K562 (cell line): ENCODE measurements at regions not wholly inside any gene's neighbourhood (a gene's known extent, or its start where the extent isn't known, plus 50 kb on each side); places are given as distances from the start of the nearest gene placed in this dataset.

ENCODE experiments used
- ATAC-seq: fragments of 200-7000 bp; cut with Tn5 transposase; 3 replicates; pipeline ENCODE4 v1.9.1; 2020; ENCODE audit warnings: moderate library complexity
- BruUV-seq: library from RNA; stranded (reverse); fragments of 400-500 nt; replicated peaks from 2 replicates; lab custom pipeline; 2021; lab: Mats Ljungman, UMichigan
- CTCF ChIA-PET: fragments of 300-600 bp; formaldehyde crosslinking; extraction: SDS; loops from one replicate; lab custom pipeline; 2021; ENCODE audit warnings: low intra/inter-chr PET ratio; lab: Yijun Ruan, JAX
- POLR2A ChIA-PET: fragments of 300-600, 350-650 bp; sonication (Branson Sonifier 250); formaldehyde crosslinking; extraction: SDS; loops from one replicate; lab custom pipeline; 2021; ENCODE audit warnings: antibody characterized with exemption, inconsistent platforms; lab: Yijun Ruan, JAX
- DNase-seq, 4 experiments: peaks; one replicate each; pipeline versions ENCODE4 v3.0.0 to v3.0.0-alpha.2; 2011 to 2018; ENCODE audit warnings: low spot score in 3 of 4, mixed read lengths in 3 of 4; ENCODE audit errors: extremely low read depth in 1 of 4
- FAIRE-seq: peaks from 2 replicates; lab custom pipeline; 2011; peaks lifted over from hg19 to GRCh38; lab: Jason Lieb, UNC
- H2AFZ ChIP-seq: 2 replicates; pipeline ENCODE4 v1.6.0; 2011; ENCODE audit warnings: low read depth, low read length, control low read depth, inconsistent platforms
- H3K27ac ChIP-seq: fragments of 200-600 bp; 3 replicates; pipeline ENCODE4 v1.8.0; 2011; ENCODE audit warnings: low read depth, mild to moderate bottlenecking, control low read depth, inconsistent platforms, low read length, moderate library complexity, mixed read lengths; ENCODE audit errors: extremely low read depth
- H3K27me3 ChIP-seq, 2 experiments: fragments of 300-600 bp in 1 of 2; 2 replicates in 1 of 2; 3 replicates in 1 of 2; pipeline versions ENCODE4 v1.6.0 to v1.8.0; 2011; ENCODE audit warnings: inconsistent platforms in 2 of 2, low read length in 2 of 2, mild to moderate bottlenecking in 1 of 2, mixed read lengths in 1 of 2, moderate library complexity in 1 of 2; ENCODE audit not compliant: control insufficient read depth in 2 of 2, insufficient read depth in 2 of 2
- H3K36me3 ChIP-seq: fragments of 300-600 bp; 3 replicates; pipeline ENCODE4 v1.8.0; 2011; ENCODE audit warnings: mild to moderate bottlenecking, low read length, inconsistent platforms; ENCODE audit not compliant: control insufficient read depth, insufficient read depth
- H3K4me1 ChIP-seq, 2 experiments: fragments of 200-600 bp in 1 of 2; replicated peaks in 1 of 2; 2 replicates in 1 of 2; 3 replicates in 1 of 2; pipeline versions ENCODE4 v1.5.1 to v1.8.0; 2011; ENCODE audit warnings: inconsistent platforms in 2 of 2, low read length in 2 of 2, mild to moderate bottlenecking in 1 of 2, mixed read lengths in 1 of 2, moderate library complexity in 1 of 2; ENCODE audit not compliant: control insufficient read depth in 2 of 2, insufficient read depth in 2 of 2
- H3K4me2 ChIP-seq: 2 replicates; pipeline ENCODE4 v1.6.1; 2011; ENCODE audit warnings: low read length, control low read depth, inconsistent platforms, mixed read lengths; ENCODE audit not compliant: insufficient read depth
- H3K4me3 ChIP-seq: fragments of 200-600 bp; sonication (generic), shearing (Covaris generic); 2 replicates; pipeline ENCODE4 v1.5.1; 2016; ENCODE audit warnings: control low read depth, inconsistent platforms
- H3K79me2 ChIP-seq: fragments of 200-600 bp; 3 replicates; pipeline ENCODE4 v1.8.0; 2011; ENCODE audit warnings: low read length, inconsistent platforms; ENCODE audit not compliant: control insufficient read depth, insufficient read depth
- H3K9ac ChIP-seq, 2 experiments: 2 replicates each; pipeline versions ENCODE4 v1.6.0 to v1.6.1; 2011; ENCODE audit warnings: low read depth in 2 of 2, low read length in 2 of 2, control low read depth in 1 of 2, inconsistent platforms in 1 of 2, mild to moderate bottlenecking in 1 of 2, mixed read lengths in 1 of 2; ENCODE audit not compliant: insufficient read depth in 1 of 2
- H3K9me1 ChIP-seq: one replicate; pipeline ENCODE4 v1.6.0; 2011; ENCODE audit warnings: inconsistent platforms, mild to moderate bottlenecking, low read length, moderate library complexity; ENCODE audit not compliant: control insufficient read depth, insufficient read depth
- H3K9me3 ChIP-seq: replicated peaks from 2 replicates; pipeline ENCODE4 v1.5.1; 2011; ENCODE audit warnings: low read depth, low read length, inconsistent platforms; ENCODE audit not compliant: control insufficient read depth, insufficient read depth
- H4K20me1 ChIP-seq: replicated peaks from 2 replicates; pipeline ENCODE4 v1.6.1; 2011; ENCODE audit warnings: low read length, inconsistent platforms, mixed read lengths; ENCODE audit not compliant: control insufficient read depth, insufficient read depth
- ETV1 ChIP-seq: fragments of 450-650 bp; conservative IDR thresholded peaks from 2 replicates; pipeline ENCODE4 v1.6.1; 2016; ENCODE audit warnings: missing genetic modification characterization, control low read depth, low read depth, missing compliant biosample characterization
- FOXK1 ChIP-seq: sonication (generic); formaldehyde crosslinking; IDR thresholded peaks from 2 replicates; pipeline ENCODE4 v1.8.0; 2022; ENCODE audit warnings: missing genetic modification reagents, mild to moderate bottlenecking, borderline replicate concordance
- JUNB ChIP-seq: fragments of 450-650 bp; formaldehyde crosslinking; conservative IDR thresholded peaks from 2 replicates; pipeline ENCODE4 v1.4.0; 2020; ENCODE audit warnings: mild to moderate bottlenecking
- MIER1 ChIP-seq: fragments of 450-650 bp; IDR thresholded peaks from 2 replicates; pipeline ENCODE4 v1.6.1; 2016; ENCODE audit warnings: antibody characterized with exemption, mild to moderate bottlenecking, low read depth
- MTA1 ChIP-seq: fragments of 450-650 bp; IDR thresholded peaks from 2 replicates; pipeline ENCODE4 v1.6.1; 2017; ENCODE audit warnings: borderline replicate concordance
- NR3C1 ChIP-seq: sonication (generic); formaldehyde crosslinking; IDR thresholded peaks from 2 replicates; pipeline ENCODE4 v1.8.1; 2022; ENCODE audit warnings: missing genetic modification reagents
- POLR2A ChIP-seq: fragments of 450-650 bp; conservative IDR thresholded peaks from 2 replicates; pipeline ENCODE4 v1.6.1; 2016
- POLR2G ChIP-seq: fragments of 200-400 bp; formaldehyde crosslinking; IDR thresholded peaks from 2 replicates; pipeline ENCODE4 v1.6.1; 2017; ENCODE audit warnings: low read depth, mild to moderate bottlenecking, antibody characterized with exemption, low read length, moderate library complexity
- PREB ChIP-seq: sonication (generic); formaldehyde crosslinking; IDR thresholded peaks from 2 replicates; pipeline ENCODE4 v1.8.1; 2023; ENCODE audit warnings: mild to moderate bottlenecking, missing genetic modification reagents
- PRPF4 ChIP-seq: fragments of 200-400 bp; formaldehyde crosslinking; IDR thresholded peaks from one replicate; pipeline ENCODE4 v1.6.1; 2017; ENCODE audit warnings: low read length, low read depth, mild to moderate bottlenecking; ENCODE audit not compliant: insufficient read depth, poor library complexity, severe bottlenecking
- SMAD4 ChIP-seq: fragments of 250-450 bp; sonication (Bioruptor Pico); conservative IDR thresholded peaks from 2 replicates; pipeline ENCODE4 v1.8.0; 2021; ENCODE audit warnings: inconsistent platforms, mild to moderate bottlenecking, moderate library complexity
- ZNF143 ChIP-seq: sonication (generic); formaldehyde crosslinking; IDR thresholded peaks from 2 replicates; pipeline ENCODE4 v1.9.0; 2022; ENCODE audit warnings: mild to moderate bottlenecking, missing genetic modification reagents
- WGBS: fragments of 100-300 bp; shearing (Covaris generic); methylation state at CpG from one replicate; pipeline ENCODE4 v1.1.6; 2016; ENCODE audit warnings: low coverage, mixed read lengths; ENCODE audit not compliant: insufficient coverage; ENCODE audit errors: missing lambda C conversion rate; 5-methylcytosine and 5-hydroxymethylcytosine counted together
- in situ Hi-C: fragments of 300-500 bp; cut with MboI; formaldehyde crosslinking; loops from 4 replicates; pipeline ENCODE4 v1.15.0; 2018; ENCODE audit warnings: inconsistent platforms, mixed read lengths
- intact Hi-C: fragments of 100-400 bp; cut with micrococcal nuclease; formaldehyde crosslinking; loops from 2 replicates; pipeline ENCODE4 v1.14.2; 2022
- TF ChIP-seq, protein P1 (sequence below): sonication (generic); formaldehyde crosslinking; IDR thresholded peaks from 2 replicates; pipeline ENCODE4 v1.8.0; 2022; ENCODE audit warnings: missing genetic modification reagents, mild to moderate bottlenecking, borderline replicate concordance
- TF ChIP-seq, protein P2 (sequence below): sonication (generic); formaldehyde crosslinking; IDR thresholded peaks from 2 replicates; pipeline ENCODE4 v1.8.0; 2022; ENCODE audit warnings: missing genetic modification reagents, mild to moderate bottlenecking, borderline replicate concordance

- no peak for ATAC-seq
- CTCF ChIA-PET, result no interaction called here
- WGBS, result 0% methylated on average over 1 of the region's 1 CpG
- Histone ChIP-seq H4K20me1 (no peaks in the 10 kb centered on the region), H2AFZ (no peak overlapping the region), H3K4me1 (no peaks in the 10 kb centered on the region), H3K9me1 (no peaks in the 10 kb centered on the region), H3K9me3 (no peaks in the 10 kb centered on the region), H3K79me2 (no peaks in the 10 kb centered on the region), H3K27me3 (no peaks in the 10 kb centered on the region), H3K4me2 (no peak overlapping the region), H3K4me3 (no peak overlapping the region), H3K9ac (no peak overlapping the region), H3K27ac (no peak overlapping the region), H3K36me3 (no peaks in the 10 kb centered on the region)
- intact Hi-C loops (no loop called here), in situ Hi-C loops (no loop called here)
- POLR2A ChIA-PET, result no interaction called here
- no peak for FAIRE-seq
- TF ChIP-seq NR3C1 (no peak), POLR2A (no peak), POLR2G (no peak), JUNB (no peak)
- no TSS peak for BruUV-seq
- no peak for DNase-seq
Measured at GRCh38 chr6:113315165-113315564, 542.0 kb upstream of the MARCKS start.

GRCh38 chr6:113315879-113316278 lies 541.3 kb upstream of the MARCKS start:
- DNase-seq, result no peak
- H3K4me2 ChIP-seq, result no peak overlapping the region
- H3K4me3 ChIP-seq, result no peak overlapping the region
- no peak overlapping the region for H2AFZ ChIP-seq
- no peaks in the 10 kb centered on the region for H3K4me1 ChIP-seq
- CTCF ChIA-PET, result no interaction called here
- intact Hi-C loops, result no loop called here
- no peaks in the 10 kb centered on the region for H3K9me3 ChIP-seq
- H3K36me3 ChIP-seq, result no peaks in the 10 kb centered on the region
- no peak overlapping the region for H3K9ac ChIP-seq
- POLR2A ChIA-PET, result no interaction called here
- H3K9me1 ChIP-seq, result no peaks in the 10 kb centered on the region
- H3K79me2 ChIP-seq, result no peaks in the 10 kb centered on the region
- FAIRE-seq, result no peak
- H4K20me1 ChIP-seq, result no peaks in the 10 kb centered on the region
- BruUV-seq, result no TSS peak
- H3K27ac ChIP-seq, result no peak overlapping the region
- ATAC-seq, result no peak
- in situ Hi-C loops, result no loop called here
- H3K27me3 ChIP-seq, result no peaks in the 10 kb centered on the region
- WGBS, result 0% methylated on average over 4 of the region's 4 CpGs
- TF ChIP-seq PREB (CRISPR knock-in tag), result no peak
- TF ChIP-seq SMAD4 (CRISPR knock-in tag), result no peak
- TF ChIP-seq MTA1, result no peak
- TF ChIP-seq, protein P1, sequence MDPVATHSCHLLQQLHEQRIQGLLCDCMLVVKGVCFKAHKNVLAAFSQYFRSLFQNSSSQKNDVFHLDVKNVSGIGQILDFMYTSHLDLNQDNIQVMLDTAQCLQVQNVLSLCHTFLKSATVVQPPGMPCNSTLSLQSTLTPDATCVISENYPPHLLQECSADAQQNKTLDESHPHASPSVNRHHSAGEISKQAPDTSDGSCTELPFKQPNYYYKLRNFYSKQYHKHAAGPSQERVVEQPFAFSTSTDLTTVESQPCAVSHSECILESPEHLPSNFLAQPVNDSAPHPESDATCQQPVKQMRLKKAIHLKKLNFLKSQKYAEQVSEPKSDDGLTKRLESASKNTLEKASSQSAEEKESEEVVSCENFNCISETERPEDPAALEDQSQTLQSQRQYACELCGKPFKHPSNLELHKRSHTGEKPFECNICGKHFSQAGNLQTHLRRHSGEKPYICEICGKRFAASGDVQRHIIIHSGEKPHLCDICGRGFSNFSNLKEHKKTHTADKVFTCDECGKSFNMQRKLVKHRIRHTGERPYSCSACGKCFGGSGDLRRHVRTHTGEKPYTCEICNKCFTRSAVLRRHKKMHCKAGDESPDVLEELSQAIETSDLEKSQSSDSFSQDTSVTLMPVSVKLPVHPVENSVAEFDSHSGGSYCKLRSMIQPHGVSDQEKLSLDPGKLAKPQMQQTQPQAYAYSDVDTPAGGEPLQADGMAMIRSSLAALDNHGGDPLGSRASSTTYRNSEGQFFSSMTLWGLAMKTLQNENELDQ (CRISPR knock-in tag), result no peak
- TF ChIP-seq, protein P2, sequence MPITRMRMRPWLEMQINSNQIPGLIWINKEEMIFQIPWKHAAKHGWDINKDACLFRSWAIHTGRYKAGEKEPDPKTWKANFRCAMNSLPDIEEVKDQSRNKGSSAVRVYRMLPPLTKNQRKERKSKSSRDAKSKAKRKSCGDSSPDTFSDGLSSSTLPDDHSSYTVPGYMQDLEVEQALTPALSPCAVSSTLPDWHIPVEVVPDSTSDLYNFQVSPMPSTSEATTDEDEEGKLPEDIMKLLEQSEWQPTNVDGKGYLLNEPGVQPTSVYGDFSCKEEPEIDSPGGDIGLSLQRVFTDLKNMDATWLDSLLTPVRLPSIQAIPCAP (CRISPR knock-in tag), result no peak
- TF ChIP-seq MIER1, result no peak
- TF ChIP-seq ZNF143 (CRISPR knock-in tag), result no peak
- TF ChIP-seq PRPF4, result no peak
- TF ChIP-seq ETV1 (tag), result no peak
- no peak for TF ChIP-seq FOXK1
